ENCODE measurements at regions not wholly inside any gene's neighbourhood (a gene's known extent, or its start where the extent isn't known, plus 50 kb on each side); places are given as distances from the start of the nearest gene placed in this dataset.

- Histone ChIP-seq H3K27ac (ENCODE audit: low read depth in 1 of 2, low read length in 2 of 2) (no peak overlapping the region), H3K9me3 (ENCODE audit: control insufficient read depth, low read length) (peaks cover 3% of the 10 kb centered on the region), H3K4me1 (ENCODE audit: control insufficient read depth in 1 of 2, insufficient read depth in 2 of 2, low read length in 2 of 2) (no peaks in the 10 kb centered on the region), H3K27me3 (ENCODE audit: control insufficient read depth in 1 of 2, insufficient read depth in 2 of 2, low read length in 1 of 2) (no peaks in the 10 kb centered on the region), H3K36me3 (ENCODE audit: control insufficient read depth in 1 of 2, insufficient read depth in 2 of 2, low read length in 1 of 2) (no peaks in the 10 kb centered on the region), H3K4me3 (ENCODE audit: low read length in 2 of 2) (no peak overlapping the region)
- intact Hi-C loops (cut with DNase I): no loop called here
- ATAC-seq (ENCODE audit: low FRiP score) (no peak), DNase-seq (no peak)
These were observed 607.9 kb upstream of the TLE4 start for GRCh38 chr9:78963911-78964310.

GRCh38 chr9:78967596-78968217 is 604.1 kb upstream of the TLE4 start:
- Histone ChIP-seq H3K27me3 (ENCODE audit: control insufficient read depth in 1 of 2, insufficient read depth in 2 of 2, low read length in 1 of 2) (no peaks in the 10 kb centered on the region), H3K36me3 (ENCODE audit: control insufficient read depth in 1 of 2, insufficient read depth in 2 of 2, low read length in 1 of 2) (no peaks in the 10 kb centered on the region), H3K4me3 (ENCODE audit: low read length in 2 of 2) (no peak overlapping the region), H3K4me1 (ENCODE audit: control insufficient read depth in 1 of 2, insufficient read depth in 2 of 2, low read length in 2 of 2) (no peaks in the 10 kb centered on the region), H3K27ac (ENCODE audit: low read depth in 1 of 2, low read length in 2 of 2) (no peak overlapping the region), H3K9me3 (ENCODE audit: control insufficient read depth, low read length) (no peaks in the 10 kb centered on the region)
- intact Hi-C loops (cut with DNase I): no loop called here
- ATAC-seq (ENCODE audit: low FRiP score) (no peak), DNase-seq (no peak)
- 70 to 75% methylated on average over 3 of the region's 3 CpGs for WGBS, 2 donors

GRCh38 chr9:78970375-78970774 is 601.4 kb upstream of the TLE4 start:
- Histone ChIP-seq H3K4me1 (ENCODE audit: control insufficient read depth in 1 of 2, insufficient read depth in 2 of 2, low read length in 2 of 2) (no peaks in the 10 kb centered on the region), H3K9me3 (ENCODE audit: control insufficient read depth, low read length) (no peaks in the 10 kb centered on the region), H3K27me3 (ENCODE audit: control insufficient read depth in 1 of 2, insufficient read depth in 2 of 2, low read length in 1 of 2) (no peaks in the 10 kb centered on the region), H3K4me3 (ENCODE audit: low read length in 2 of 2) (no peak overlapping the region), H3K36me3 (ENCODE audit: control insufficient read depth in 1 of 2, insufficient read depth in 2 of 2, low read length in 1 of 2) (no peaks in the 10 kb centered on the region), H3K27ac (ENCODE audit: low read depth in 1 of 2, low read length in 2 of 2) (no peak overlapping the region)
- DNase-seq: no peak
- intact Hi-C loops (cut with DNase I): no loop called here
- ATAC-seq (ENCODE audit: low FRiP score): no peak
- WGBS, 2 donors: 70 to 78% methylated on average over 2 of the region's 2 CpGs

GRCh38 chr9:78971540-78971939 is 600.2 kb upstream of the TLE4 start:
- 16 to 22% methylated on average over 4 of the region's 4 CpGs for WGBS, 2 donors
- intact Hi-C loops (cut with DNase I): no loop called here

GRCh38 chr9:78972303-78972999 is 599.3 kb upstream of the TLE4 start:
- Histone ChIP-seq H3K4me3 (ENCODE audit: low read length in 2 of 2) (no peak overlapping the region), H3K36me3 (ENCODE audit: control insufficient read depth in 1 of 2, insufficient read depth in 2 of 2, low read length in 1 of 2) (no peaks in the 10 kb centered on the region), H3K4me1 (ENCODE audit: control insufficient read depth in 1 of 2, insufficient read depth in 2 of 2, low read length in 2 of 2) (no peaks in the 10 kb centered on the region), H3K27me3 (ENCODE audit: control insufficient read depth in 1 of 2, insufficient read depth in 2 of 2, low read length in 1 of 2) (no peaks in the 10 kb centered on the region), H3K27ac (ENCODE audit: low read depth in 1 of 2, low read length in 2 of 2) (no peak overlapping the region), H3K9me3 (ENCODE audit: control insufficient read depth, low read length) (no peaks in the 10 kb centered on the region)
- DNase-seq (no peak), ATAC-seq (ENCODE audit: low FRiP score) (no peak)
- intact Hi-C loops (cut with DNase I): no loop called here
- WGBS, 2 donors: 4 to 13% methylated on average over 1 of the region's 1 CpG

More at GRCh38 chr9:78971540-78971939, 600.2 kb upstream of the TLE4 start:
- H3K9me3 ChIP-seq (ENCODE audit: control insufficient read depth, low read length): no peaks in the 10 kb centered on the region
- no peaks in the 10 kb centered on the region for H3K36me3 ChIP-seq (ENCODE audit: control insufficient read depth in 1 of 2, insufficient read depth in 2 of 2, low read length in 1 of 2)
- H3K27me3 ChIP-seq (ENCODE audit: control insufficient read depth in 1 of 2, insufficient read depth in 2 of 2, low read length in 1 of 2): no peaks in the 10 kb centered on the region
- no peaks in the 10 kb centered on the region for H3K4me1 ChIP-seq (ENCODE audit: control insufficient read depth in 1 of 2, insufficient read depth in 2 of 2, low read length in 2 of 2)
- H3K27ac ChIP-seq (ENCODE audit: low read depth in 1 of 2, low read length in 2 of 2): no peak overlapping the region
- no peak for DNase-seq
- no peak overlapping the region for H3K4me3 ChIP-seq (ENCODE audit: low read length in 2 of 2)
- ATAC-seq (ENCODE audit: low FRiP score): no peak

- H3K9me3 ChIP-seq (ENCODE audit: control insufficient read depth, low read length): no peaks in the 10 kb centered on the region
- H3K4me3 ChIP-seq (ENCODE audit: low read length in 2 of 2): no peak overlapping the region
- no peak for ATAC-seq (ENCODE audit: low FRiP score)
- no peak overlapping the region for H3K27ac ChIP-seq (ENCODE audit: low read depth in 1 of 2, low read length in 2 of 2)
- intact Hi-C loops (cut with DNase I): no loop called here
- no peaks in the 10 kb centered on the region for H3K27me3 ChIP-seq (ENCODE audit: control insufficient read depth in 1 of 2, insufficient read depth in 2 of 2, low read length in 1 of 2)
- H3K36me3 ChIP-seq (ENCODE audit: control insufficient read depth in 1 of 2, insufficient read depth in 2 of 2, low read length in 1 of 2): no peaks in the 10 kb centered on the region
- no peak for DNase-seq
- no peaks in the 10 kb centered on the region for H3K4me1 ChIP-seq (ENCODE audit: control insufficient read depth in 1 of 2, insufficient read depth in 2 of 2, low read length in 2 of 2)
These were observed 597.9 kb upstream of the TLE4 start for GRCh38 chr9:78973907-78974306.

- H3K27ac ChIP-seq (ENCODE audit: low read depth in 1 of 2, low read length in 2 of 2): no peak overlapping the region
- no peaks in the 10 kb centered on the region for H3K4me1 ChIP-seq (ENCODE audit: control insufficient read depth in 1 of 2, insufficient read depth in 2 of 2, low read length in 2 of 2)
- no peaks in the 10 kb centered on the region for H3K27me3 ChIP-seq (ENCODE audit: control insufficient read depth in 1 of 2, insufficient read depth in 2 of 2, low read length in 1 of 2)
- H3K36me3 ChIP-seq (ENCODE audit: control insufficient read depth in 1 of 2, insufficient read depth in 2 of 2, low read length in 1 of 2): no peaks in the 10 kb centered on the region
- H3K4me3 ChIP-seq (ENCODE audit: low read length in 2 of 2): no peak overlapping the region
- H3K9me3 ChIP-seq (ENCODE audit: control insufficient read depth, low read length): no peaks in the 10 kb centered on the region
- intact Hi-C loops (cut with DNase I): no loop called here
- 77 to 84% methylated on average over 3 of the region's 3 CpGs for WGBS, 2 donors
- DNase-seq (no peak), ATAC-seq (ENCODE audit: low FRiP score) (no peak)
These were observed 588.9 kb upstream of the TLE4 start for GRCh38 chr9:78982849-78983248.

- Histone ChIP-seq H3K9me3 (ENCODE audit: control insufficient read depth, low read length) (no peaks in the 10 kb centered on the region), H3K36me3 (ENCODE audit: control insufficient read depth in 1 of 2, insufficient read depth in 2 of 2, low read length in 1 of 2) (no peaks in the 10 kb centered on the region), H3K27me3 (ENCODE audit: control insufficient read depth in 1 of 2, insufficient read depth in 2 of 2, low read length in 1 of 2) (no peaks in the 10 kb centered on the region), H3K4me1 (ENCODE audit: control insufficient read depth in 1 of 2, insufficient read depth in 2 of 2, low read length in 2 of 2) (no peaks in the 10 kb centered on the region), H3K27ac (ENCODE audit: low read depth in 1 of 2, low read length in 2 of 2) (no peak overlapping the region), H3K4me3 (ENCODE audit: low read length in 2 of 2) (no peak overlapping the region)
- ATAC-seq (ENCODE audit: low FRiP score): no peak
- WGBS, 2 donors: 63 to 77% methylated on average over 2 of the region's 2 CpGs
- no peak for DNase-seq
- intact Hi-C loops (cut with DNase I): no loop called here
These were observed 586.6 kb upstream of the TLE4 start for GRCh38 chr9:78985084-78985738.

- Histone ChIP-seq H3K9me3 (ENCODE audit: control insufficient read depth, low read length) (no peaks in the 10 kb centered on the region), H3K36me3 (ENCODE audit: control insufficient read depth in 1 of 2, insufficient read depth in 2 of 2, low read length in 1 of 2) (no peaks in the 10 kb centered on the region), H3K4me3 (ENCODE audit: low read length in 2 of 2) (no peak overlapping the region), H3K27me3 (ENCODE audit: control insufficient read depth in 1 of 2, insufficient read depth in 2 of 2, low read length in 1 of 2) (no peaks in the 10 kb centered on the region), H3K4me1 (ENCODE audit: control insufficient read depth in 1 of 2, insufficient read depth in 2 of 2, low read length in 2 of 2) (no peaks in the 10 kb centered on the region), H3K27ac (ENCODE audit: low read depth in 1 of 2, low read length in 2 of 2) (no peak overlapping the region)
- DNase-seq (no peak), ATAC-seq (ENCODE audit: low FRiP score) (no peak)
- intact Hi-C loops (cut with DNase I): no loop called here
- 67 to 72% methylated on average over 2 of the region's 2 CpGs for WGBS, 2 donors
These were observed 585.3 kb upstream of the TLE4 start for GRCh38 chr9:78986446-78986845.
